NCI-H1105 treated with DMSO at 0.1 percent for 48 hours (cell line): ENCODE measurements at regions not wholly inside any gene's neighbourhood (a gene's known extent, or its start where the extent isn't known, plus 50 kb on each side); places are given as distances from the start of the nearest gene placed in this dataset.

ENCODE experiments used
- DNase-seq: peaks from one replicate; lab custom pipeline; 2025; lab: John Stamatoyannopoulos, UW

DNA sequence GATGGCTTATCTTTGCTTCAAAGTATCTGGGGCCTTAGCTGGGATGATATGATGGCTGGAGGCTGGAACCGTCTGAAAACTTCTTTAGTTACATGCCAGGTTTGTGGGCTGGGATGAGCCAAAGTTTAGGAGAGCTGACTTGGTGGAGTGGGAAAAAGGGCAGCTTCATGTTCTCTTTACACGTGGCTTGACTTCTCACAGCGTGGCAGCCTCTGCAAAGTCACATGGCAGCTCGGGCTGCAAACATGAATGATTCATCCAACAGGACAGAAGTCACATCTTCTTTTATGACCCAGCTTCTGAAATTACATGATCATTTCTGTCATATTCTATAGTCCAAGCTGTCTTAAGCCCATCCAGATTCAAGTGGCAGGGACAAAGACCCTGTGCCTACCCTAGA, 176.0 kb downstream of the OLFM4 start:
- no peak for DNase-seq

DNA sequence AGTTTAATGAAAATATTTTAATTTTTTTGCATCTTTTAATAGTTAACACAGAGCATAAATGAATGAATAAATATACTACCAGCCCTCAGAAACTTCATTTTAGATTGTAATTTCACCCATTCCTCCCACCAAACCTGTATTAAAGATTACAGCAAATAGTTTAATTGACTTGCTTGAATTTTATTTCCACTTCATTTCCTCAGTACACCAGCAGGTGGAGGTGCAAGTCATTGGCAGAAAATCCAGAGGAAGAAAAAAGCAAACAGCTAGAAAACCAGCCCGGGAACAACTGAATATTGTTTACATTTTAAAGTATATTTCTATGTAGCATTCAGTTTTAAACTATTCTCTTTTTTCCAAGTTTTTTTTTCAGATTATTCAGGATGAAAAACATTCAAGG, 177.8 kb downstream of the OLFM4 start:
- DNase-seq = peak; percentile 1

DNA sequence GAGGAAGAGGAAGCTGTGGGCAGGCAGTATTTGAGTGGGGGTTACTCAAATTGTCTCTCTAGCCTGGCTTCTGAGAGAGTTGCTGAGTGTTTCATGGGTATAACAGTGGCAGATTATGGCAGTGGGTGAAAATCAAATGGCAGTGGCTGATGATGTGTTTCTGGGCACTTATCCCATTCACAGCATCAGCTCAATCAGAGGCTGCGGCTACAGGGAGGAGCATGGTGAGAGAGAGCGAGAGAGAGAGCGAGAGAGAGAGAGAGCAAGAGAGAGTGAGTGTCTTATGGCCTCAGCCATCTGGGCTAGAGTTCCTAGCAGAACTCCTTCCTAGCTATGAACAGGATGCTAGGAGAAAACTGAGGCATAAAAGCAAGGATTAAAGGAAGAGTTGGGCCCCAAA, 178.9 kb downstream of the OLFM4 start:
- DNase-seq = no peak

DNA sequence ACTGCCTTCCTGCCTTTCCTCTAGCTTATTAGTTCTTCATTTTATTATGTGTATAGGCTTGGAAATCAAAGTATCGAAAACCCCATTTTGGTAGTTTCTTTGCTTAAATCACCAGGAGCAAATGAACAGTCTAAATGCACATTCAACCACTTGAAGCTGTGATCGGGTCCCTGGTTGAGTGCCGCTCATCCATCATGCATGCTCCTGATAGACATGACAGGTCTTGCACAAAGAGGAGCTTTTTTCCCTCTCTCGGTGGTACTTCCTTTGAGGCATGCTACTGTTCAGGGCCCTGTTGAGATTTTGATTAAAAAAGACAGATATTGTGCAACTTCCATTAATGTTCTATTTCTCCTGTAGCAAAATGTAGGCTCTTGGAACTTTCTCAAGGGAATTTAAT, 185.8 kb downstream of the OLFM4 start:
- no peak for DNase-seq

DNA sequence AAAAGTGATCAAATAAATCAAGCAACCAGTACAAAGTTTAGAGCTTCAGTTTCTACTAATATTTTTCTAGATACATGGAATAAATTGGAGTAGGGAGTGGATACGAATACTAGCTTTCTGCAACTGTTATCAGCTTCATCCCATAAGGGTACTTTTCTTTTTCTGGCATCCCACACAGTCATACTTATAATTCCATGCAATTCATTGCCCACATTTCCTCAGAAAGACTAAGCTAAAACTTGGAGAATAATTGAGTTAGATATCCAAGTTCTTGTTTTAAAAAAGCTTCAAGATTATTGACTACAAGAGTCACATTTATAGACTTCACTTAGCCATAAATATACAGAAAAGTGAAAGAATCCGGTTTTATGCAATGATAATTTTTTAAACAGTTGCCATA, 186.9 kb downstream of the OLFM4 start:
- DNase-seq = no peak

DNA sequence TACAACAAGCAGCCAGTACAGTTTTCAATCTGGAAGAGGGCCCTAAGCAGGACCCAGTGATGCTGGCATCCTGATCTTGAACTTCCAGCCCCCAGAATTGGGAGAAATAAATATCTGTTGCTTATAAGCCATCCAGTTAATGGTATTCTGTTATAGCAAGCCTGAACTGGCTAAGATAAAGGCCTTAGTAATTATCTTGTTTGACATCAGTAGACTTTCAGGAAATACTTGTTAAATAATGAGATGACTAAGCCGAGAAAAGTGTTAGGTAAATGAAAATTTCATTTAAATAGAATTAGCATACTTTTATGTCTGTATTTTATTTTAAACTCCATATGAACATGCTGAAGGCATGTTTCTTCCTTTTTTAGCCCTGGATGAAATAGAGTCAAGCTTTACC, 188.2 kb downstream of the OLFM4 start:
- DNase-seq = no peak

DNA sequence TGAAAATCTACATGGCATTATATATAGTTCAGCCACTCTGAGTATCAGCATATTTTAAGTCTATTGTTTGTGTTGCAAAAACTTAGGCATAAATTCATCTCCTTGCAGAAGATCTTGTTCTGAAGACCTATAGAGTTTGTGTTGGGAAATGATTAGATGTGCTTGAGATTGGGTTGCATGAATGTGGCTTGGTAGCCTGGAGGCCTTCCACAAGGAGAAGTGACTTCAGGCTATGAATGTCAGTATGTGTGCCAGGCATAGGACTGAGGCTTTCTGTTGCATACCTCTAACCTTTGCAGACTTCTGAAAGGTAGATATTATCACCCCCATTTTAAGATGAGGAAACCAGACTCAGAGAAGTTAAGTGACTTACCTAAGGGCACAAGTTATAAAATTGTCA, 188.6 kb downstream of the OLFM4 start:
- no peak for DNase-seq

DNA sequence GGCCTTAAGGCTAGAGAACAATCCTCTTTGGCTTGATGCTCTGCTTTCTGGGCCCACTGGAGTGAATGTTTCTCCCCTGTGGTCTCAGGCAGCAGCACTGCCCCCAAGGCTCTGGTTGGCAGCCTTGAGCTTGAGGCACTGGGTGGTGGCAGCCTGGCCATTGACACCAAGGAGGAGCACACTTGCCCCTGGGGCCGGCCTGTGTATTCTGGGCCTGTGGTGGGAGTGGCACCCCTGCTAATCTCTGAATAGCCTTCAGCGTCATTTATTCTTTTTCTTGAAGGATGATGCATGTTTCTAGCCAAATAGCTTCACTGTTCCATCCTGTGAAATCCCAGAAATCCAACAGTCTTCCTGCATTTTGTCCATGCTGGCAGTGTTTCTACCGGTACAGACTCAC, 191.4 kb downstream of the OLFM4 start:
- no peak for DNase-seq

DNA sequence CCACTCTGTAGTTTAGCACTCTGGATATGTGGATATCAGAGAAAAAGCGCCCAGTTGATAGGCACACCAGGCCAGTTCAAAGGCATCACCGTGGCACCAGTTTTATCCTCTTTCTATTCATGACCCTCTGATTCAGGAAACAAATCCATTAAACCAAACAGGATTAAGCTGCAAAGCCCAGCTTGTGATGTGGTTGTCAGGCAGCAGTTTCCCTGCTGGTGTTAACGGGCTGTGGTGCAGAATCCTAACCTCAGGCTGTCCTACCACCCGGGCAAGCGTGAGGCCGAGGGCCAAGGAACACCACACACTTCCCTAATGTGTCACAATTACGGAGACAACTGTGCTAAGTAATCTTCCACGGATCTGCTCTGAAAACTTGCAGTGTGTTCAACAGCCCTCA, 209.1 kb downstream of the OLFM4 start:
- DNase-seq = no peak

DNA sequence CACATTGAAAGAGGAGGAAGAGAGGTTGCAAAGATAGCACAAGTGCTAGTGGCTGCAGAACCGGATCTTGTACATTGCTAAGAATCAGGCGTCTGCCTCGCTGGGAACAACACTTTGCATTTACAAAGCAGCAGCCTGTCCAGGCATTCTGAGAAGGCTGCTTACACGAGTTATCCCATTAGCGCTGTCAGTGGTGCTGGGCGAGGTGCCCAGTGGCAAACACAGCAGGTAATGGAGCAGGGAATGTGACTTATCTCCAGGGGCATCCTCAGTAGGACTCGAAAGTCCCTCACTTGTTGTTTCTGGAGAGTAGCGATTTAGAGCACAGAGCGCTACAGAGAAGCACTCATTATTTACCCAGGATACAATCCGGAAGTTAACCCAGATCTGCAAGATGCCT, 209.6 kb downstream of the OLFM4 start:
- peak; percentile 10 for DNase-seq

DNA sequence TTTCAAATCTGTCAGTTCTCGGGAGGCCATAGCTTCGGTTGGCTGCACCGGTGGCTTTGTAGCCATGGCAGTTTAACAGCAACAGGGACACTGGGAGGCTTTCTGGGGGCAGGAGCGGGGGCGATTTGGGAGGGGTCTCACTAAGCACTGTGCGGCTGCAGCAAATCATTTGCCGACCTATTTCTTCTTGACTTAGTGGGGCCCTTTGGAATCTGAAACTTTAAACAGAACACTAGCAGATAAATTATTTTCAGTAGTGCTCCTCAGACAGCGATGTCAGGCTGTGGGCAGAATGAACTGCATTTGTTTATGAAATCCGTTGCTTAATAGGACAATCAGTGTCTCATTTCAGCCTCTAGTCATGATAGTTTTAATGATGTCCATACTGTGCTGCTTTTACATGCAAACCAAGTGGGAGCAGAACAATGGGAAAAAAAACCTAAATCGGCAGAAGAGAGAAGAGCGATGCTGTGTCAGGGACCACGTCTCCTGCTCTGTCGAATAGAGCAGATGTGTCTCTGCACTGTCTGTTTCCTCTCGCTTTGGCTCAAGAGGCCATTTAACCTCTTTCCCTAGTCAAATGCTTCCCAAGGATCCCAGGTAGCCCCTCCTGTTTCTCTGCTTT, 211.9 kb downstream of the OLFM4 start:
- DNase-seq = no peak

DNA sequence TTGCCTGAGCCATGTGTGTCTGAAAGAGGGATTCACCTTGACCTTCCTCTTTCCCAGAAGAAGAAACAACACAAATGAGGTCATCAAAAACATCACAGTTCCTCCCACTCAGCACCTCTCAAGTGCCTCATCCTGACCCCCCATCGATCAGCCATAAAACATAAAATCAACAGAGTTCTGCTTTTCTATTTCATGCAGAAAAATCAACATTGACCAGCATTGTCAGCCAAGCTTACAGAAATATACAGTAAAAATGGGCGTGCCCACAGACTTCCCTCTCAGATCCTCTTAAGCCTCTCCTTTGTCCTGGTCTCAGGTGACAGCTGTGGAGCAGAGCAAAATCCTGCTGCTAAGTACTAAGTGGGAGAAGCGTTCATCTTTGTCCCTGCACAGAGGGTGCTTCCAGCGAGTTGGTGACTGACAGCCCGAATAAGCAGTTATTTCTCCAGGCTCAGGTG, 213.3 kb downstream of the OLFM4 start:
- peak; percentile 18 for DNase-seq

DNA sequence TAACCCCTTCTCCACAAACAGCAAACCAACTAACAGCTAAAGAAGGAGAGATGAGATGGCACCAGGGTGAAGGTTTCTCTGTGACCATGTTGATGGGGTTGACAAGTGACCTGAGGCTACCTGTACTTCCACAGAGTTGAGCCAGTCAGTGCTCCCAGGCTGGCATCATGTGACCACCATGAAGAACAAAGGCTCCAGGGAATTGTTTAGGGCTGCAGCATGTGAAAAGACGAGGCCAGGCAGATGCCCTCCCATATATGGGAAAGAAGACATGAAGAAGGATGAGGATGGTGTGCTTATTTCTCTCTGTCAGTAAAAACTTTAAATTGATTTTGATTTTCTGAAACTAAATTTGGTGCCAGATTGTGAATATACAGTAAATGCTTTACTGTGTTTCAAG, 220.6 kb downstream of the OLFM4 start:
- no peak for DNase-seq

DNA sequence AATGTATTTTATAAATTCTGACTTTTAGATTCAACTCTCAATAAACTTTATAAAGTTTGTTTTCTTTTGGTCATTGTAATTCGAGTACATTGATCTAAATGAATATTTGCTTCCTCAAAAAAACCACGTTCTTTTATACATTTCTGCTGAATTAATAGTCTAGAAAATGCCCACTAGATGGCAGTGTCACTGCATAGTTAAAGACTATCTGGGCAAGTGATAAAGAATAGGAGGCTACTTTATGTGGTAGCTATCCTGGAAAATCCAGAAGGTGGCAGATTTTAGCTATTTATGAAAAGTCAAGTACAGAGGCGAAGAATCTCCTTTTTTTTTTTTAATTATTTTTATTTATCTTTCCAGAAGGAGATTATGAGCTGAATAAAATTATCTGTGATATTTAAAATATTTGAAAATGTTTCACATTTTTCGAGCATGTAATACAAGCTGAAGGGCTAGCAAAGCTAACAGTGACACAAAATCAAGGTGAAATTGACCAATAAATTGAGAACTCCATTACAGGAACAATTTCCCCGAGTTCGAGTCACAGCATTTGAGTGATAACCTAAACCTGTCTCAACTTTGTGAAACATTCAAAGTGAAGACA, 221.8 kb downstream of the OLFM4 start:
- peak; percentile 77 for DNase-seq

DNA sequence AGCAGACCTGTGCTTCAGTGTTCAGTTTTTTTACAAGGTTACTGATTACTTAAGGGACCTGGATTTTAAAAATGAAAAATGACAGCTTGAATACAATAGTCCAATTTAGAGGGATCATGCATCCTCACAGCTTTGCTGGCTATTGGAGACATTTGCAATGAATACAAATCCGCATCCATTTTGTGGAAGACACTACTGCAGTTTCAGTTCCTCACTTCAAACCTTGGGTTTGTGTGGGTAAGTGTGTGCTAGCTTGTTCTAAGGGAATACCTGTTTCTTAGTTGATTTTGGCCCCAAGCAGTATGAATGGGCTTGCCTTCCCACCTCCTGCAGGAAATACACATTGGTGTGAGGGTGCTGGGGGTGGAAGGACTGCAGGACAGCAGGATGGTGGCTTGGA, 222.4 kb downstream of the OLFM4 start:
- DNase-seq = no peak

DNA sequence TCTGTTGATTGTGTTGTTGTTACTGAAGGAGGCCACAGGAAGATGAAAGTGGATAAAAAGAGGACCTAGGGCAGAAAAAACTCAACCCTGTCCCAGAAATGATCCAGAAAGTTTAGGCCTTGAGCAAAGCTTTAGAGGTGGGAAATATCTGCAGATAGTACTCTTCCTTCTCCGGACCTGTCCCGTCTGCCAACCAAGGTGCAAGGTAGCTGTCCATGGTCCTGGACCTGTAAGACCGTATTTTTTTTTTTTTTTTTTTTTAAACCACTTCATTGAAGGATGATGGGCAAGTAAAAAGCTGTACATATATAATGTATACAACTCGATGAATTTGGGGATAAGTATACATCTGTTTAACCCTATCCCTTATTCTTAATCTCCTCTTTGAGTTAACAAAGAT, 225.9 kb downstream of the OLFM4 start:
- DNase-seq = no peak

DNA sequence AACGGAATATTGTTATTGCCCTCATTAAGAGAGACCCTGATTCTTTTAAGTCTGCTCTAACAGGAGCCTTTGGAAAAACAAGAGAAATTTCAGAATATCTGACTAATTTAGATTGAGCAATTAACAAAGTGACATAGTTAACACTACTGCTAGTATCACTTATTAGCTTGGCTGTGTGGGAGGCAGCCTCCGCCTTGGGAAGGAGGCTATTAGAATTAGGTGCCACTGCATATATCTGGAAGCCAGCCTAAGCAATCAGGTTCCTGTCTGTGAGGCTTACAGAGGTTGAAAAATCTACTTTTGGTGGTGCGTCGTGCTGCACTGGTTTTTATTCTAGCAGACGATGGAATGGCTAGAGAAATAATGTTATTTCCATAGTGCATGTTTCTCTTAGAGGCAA, 227.2 kb downstream of the OLFM4 start:
- DNase-seq = no peak

DNA sequence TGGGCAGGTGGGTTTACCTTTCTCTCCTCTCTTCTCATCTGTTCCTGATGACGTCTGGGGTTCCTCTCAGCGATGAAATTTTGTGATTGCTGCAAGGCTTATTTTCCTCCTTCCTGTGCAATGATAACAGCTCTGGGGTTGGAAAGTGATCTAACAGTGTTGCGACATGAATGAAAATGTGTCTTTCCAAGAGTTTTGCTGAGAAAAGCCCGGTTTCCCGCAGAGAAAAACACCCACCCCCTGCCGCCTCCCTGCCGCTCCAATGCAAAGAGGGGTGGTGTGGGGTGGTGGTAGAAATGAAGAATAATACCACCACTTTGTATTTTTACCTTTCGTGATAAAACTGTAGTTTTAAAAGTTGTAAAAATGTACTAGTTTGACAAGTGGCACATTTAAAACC, 232.0 kb downstream of the OLFM4 start:
- no peak for DNase-seq

DNA sequence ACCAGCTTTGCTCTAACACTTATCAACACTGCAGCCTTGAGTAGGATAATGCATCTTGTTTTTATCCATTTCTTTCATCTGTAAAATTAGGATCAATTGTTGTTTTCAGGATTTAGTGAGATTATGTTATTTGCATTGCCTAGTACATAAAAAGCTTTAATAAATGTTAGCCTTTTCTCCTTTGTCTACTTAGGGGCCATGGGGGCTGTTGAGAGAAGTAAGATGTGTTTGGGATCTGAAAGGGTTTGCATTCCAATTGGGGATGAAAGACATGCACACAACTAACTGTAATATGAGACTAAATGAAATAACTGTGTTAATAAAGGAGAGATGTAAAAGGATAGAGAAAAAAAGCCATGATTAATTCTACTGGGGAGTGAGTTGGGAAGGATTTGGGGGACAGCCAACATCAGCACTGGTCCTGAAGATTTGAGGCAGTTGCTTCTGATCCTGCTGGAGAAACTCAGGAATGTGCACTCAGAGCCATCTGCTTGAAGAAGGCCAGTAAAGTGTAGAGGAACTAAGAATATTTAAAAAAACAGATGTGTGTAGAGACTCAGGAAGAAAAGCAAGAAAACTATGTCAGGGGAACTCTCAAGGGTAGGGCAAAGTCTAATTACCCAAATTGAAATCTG, 236.3 kb downstream of the OLFM4 start:
- DNase-seq = no peak

DNA sequence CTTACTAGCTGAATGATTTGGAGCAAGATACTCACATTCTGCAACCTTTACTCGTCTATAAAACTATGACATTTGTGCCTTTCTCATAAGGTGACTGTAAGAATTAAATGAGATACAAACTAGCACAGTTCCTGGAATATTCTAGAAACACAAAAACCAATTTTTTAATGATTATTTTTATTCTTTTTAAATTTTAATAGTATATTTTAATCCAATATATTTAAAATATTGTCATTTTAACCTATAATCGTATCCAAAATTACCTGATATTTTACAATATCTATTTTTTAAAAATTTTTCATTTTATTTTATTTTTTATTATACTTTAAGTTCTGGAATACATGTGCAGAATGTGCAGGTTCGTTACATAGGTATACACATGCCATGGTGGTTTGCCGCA, 238.1 kb downstream of the OLFM4 start:
- DNase-seq = no peak

DNA sequence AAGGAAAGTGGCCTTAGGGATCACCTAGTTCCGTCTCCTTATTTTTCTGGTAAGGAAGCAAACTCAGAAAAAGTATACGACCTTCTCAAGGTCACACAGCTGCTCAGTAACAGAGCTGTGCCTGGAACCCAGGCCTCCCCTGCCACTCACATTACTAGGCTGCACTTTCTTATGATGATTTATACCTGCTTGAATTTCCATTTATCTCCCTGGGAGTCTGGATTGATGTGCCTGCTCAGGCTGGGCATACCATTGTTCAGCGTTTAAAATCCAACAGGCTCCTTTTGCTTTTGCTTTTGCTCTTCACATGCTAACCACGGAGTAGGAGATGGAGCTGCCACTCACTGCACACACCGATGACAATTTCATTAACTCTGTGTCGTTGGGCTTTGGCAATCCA, 241.0 kb downstream of the OLFM4 start:
- DNase-seq = no peak

DNA sequence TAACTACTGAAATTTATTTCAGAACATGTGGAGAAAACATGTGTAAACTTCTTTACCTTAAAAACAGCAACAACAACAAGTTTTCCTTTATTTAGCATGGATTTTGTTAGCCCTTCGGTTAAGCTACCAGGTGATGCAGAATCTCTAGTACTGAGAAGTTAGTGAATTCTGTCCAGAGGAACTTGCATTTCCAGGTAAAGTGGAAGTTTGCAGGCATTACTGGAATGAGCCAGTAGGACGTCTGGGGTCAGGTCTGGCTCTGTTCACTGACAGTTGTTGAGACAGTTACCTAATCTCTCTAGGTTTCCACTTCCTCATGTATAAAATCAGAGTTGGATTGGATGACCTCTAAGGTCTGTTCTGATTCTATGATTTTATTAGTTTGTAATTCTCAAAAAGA, 244.3 kb downstream of the OLFM4 start:
- no peak for DNase-seq

DNA sequence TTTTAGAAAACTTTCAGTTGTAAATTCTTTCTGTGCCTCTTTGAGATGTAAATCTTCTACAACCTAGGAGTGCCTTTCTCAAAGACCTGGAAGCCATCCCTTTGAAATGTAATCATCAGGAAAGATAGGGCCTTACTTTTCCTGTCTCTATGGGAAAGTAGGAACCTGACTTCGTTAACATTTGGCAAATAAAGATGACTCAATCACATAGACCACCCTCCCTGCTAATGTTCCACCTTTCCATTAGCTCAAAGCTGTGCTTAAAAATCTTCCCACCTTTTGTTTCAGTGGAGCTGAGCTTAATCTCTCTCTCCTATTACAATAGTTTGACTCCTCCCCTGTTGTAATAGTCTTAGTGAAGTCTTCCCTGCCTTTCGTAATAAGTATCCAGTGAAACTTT, 247.7 kb downstream of the OLFM4 start:
- DNase-seq = no peak

DNA sequence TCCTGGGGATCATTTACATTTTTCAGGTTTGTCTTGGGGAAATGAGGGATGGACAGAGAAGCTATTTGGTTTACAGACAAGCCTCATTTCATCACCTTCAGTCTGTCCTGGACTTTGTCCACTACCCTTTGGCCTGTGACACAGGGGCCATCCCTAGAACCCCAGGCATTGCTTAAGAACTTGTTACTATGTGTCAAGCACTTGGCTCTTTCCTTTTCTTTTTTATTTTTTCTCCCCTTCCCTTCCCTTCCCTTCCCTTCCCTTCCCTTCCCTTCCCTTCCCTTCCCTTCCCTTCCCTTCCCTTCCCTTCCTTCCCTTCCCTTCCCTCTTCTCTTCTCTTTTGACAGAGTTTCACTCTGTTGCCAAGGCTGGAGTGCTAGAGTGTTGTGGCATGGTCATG, 253.1 kb downstream of the OLFM4 start:
- no peak for DNase-seq
